Right ventricle myocardium superior (tissue), 1 donor: ENCODE measurements at regions not wholly inside any gene's neighbourhood (a gene's known extent, or its start where the extent isn't known, plus 50 kb on each side); places are given as distances from the start of the nearest gene placed in this dataset.
"Not testable (repeated sequence)": the region's sequence is repeated elsewhere in the genome, so short reads cannot be mapped to it uniquely, and the experiment has no call there.

Experiments
- ATAC-seq: fragments of 200-7000 bp; cut with Tn5 transposase; one replicate; pipeline ENCODE4 v1.9.1; 2020; ENCODE audit warnings: mild to moderate bottlenecking; ENCODE audit not compliant: poor library complexity
- DNase-seq: peaks from one replicate; pipeline ENCODE4 v3.0.0-alpha.2; 2020
- intact Hi-C: fragments of 100-400 bp; cut with DNase I; formaldehyde crosslinking; loops from one replicate; pipeline ENCODE4 v1.11.2; 2022
- donor health status: DM: no; HTN: yes; CAD: no; lungs with severe emphysema.

- ATAC-seq (no peak), DNase-seq (no peak)
- intact Hi-C loops = no loop called here
Measured at GRCh38 chr5:68659881-68660280, 433.9 kb upstream of the SLC30A5 start.

GRCh38 chr5:68661237-68661636 is 432.6 kb upstream of the SLC30A5 start:
- DNase-seq (no peak), ATAC-seq (no peak)
- intact Hi-C loops = no loop called here

DNA sequence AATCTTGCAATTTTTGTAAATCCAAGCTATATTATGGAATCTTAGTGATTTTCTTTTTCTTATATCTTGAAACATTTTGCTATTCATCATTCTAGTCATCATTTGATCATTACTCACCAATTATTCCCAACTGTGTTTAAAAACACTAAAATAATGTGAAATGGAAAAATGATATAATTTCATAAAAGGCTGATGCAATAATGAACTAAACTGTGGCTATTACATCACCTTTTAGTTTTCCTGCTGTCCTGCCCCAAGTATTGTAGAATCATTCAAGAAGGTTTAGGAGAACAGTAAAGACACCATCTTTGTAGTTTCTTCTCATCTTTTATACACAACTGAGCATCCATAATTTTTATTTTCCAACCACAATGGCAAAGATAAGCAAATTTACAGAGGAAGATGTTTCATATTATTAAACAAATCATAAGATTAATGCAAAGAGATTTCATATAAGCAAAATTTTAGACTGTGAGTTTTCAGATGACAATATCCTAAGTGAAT is 431.0 kb upstream of the SLC30A5 start:
- no peak for ATAC-seq
- intact Hi-C loops = no loop called here
- DNase-seq = no peak

DNA sequence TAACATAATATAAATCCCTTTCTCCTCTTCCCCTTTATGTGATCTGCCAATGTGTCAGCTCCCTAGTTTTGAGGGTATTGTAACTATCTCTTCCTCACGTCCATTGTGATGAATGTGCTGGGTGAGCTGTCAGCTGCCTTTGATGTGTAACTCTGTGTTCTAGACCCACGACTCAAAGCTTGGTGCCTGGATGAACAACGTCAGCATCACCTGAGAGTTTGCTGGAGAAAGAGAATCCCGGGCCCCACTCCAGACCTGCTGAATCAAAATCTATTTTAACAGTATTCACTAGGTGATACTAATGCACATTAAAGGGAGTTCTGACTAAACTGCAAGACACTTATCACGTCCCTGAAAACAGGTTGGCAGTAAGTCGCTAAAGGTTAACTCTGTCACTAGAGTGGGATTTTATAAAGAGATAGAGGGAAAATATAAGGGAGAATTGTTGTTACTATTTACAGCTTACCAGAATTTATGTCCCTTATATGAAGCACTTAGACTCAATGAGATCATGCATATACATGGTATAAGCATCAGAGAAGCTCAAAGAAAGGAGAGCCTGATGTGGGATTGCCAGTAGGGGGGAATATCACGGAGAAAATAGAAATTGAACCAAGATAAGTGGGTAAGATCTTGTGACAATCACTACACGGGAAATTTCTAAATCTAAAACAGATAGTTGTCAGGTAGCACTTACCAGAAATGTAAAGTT is 423.8 kb upstream of the SLC30A5 start:
- no peak for ATAC-seq
- no peak for DNase-seq
- intact Hi-C loops = no loop called here

GRCh38 chr5:68673106-68673822 is 420.6 kb upstream of the SLC30A5 start:
- ATAC-seq (no peak), DNase-seq (no peak)
- intact Hi-C loops = no loop called here

DNA sequence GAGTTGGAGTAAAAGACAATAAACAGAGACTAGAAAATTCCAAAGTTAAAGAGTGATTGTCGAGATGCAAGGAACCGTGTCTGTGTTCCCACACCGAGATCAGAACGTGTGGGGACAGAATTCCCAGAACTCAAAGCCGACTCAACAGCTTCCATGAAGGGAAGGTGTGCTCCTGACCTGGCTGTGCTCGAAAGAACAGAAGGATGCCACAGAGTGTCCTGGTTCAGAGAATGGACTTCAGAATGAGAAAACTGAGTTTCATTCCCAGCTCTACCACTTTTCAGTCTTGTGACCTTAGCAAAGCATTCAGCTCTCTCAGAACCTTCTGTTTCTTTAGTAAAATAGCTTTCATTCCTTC is 420.0 kb upstream of the SLC30A5 start:
- no peak for DNase-seq
- intact Hi-C loops = no loop called here
- no peak for ATAC-seq

DNA sequence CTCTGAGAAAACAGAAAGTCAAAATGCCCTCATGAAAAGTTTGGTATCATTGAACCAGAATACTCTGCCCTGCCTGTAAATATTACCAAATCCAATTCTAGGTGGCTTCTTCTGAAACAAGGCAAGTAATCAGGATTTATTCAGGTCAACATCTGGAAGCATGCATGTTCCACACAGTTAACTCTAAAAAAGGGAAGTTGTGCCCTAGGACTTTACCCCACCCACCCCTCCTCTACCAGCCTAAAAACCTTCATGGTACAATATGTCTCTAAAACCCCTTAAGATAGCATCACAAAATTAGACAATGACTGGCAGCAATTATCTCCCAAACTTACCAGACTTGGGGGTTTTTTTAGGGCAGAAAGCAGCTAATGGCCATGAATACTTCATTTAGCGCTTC is 414.8 kb upstream of the SLC30A5 start:
- ATAC-seq = no peak
- intact Hi-C loops = no loop called here

DNA sequence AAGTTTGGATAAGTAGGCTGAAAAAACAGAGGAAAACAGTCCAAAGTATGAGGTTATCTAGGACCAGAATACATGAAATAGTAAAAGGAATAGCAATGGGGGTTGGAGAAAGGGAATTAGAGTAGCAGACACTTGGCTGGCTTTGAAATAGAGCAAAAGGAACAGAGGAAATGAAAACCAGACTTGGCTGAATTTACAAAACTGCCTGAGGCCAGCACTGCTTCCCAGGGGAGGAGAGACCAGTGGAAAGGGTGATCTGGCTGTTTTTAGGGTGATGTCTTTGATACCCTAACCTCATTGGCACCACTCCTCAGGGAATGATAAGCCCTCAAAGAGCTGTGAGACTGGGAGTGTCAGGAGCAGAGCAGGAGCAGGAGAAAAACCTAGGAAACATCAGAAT is 413.4 kb upstream of the SLC30A5 start:
- intact Hi-C loops = no loop called here
- DNase-seq (no peak), ATAC-seq (peak; percentile 38)

More for the DNA sequence above, 414.8 kb upstream of the SLC30A5 start:
- DNase-seq = no peak

DNA sequence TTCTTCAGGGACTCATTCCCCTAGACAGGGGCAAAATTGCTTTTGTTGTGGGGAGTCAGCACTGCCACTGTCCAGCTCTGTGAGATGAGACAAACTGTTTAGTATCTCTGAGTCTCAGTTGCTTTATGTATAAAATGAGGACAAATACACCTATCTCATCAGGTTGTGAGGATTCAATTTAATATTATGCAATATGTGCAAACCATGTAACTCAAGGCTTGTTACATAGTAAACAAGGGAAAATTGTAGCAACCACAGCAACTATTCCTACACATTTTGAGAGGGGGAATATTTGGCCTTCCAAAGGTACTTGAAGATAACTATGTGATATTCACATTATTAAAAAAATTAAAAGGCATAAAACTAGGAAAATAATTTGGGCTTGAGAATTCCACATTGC is 411.9 kb upstream of the SLC30A5 start:
- intact Hi-C loops = no loop called here
- DNase-seq (no peak), ATAC-seq (no peak)

GRCh38 chr5:68682400-68683160 is 411.2 kb upstream of the SLC30A5 start:
- ATAC-seq = no peak
- no peak for DNase-seq
- intact Hi-C loops = no loop called here

- DNase-seq = no peak
- intact Hi-C loops = no loop called here
- peak; percentile 48 for ATAC-seq
Measured at GRCh38 chr5:68683632-68684036, 410.2 kb upstream of the SLC30A5 start.

DNA sequence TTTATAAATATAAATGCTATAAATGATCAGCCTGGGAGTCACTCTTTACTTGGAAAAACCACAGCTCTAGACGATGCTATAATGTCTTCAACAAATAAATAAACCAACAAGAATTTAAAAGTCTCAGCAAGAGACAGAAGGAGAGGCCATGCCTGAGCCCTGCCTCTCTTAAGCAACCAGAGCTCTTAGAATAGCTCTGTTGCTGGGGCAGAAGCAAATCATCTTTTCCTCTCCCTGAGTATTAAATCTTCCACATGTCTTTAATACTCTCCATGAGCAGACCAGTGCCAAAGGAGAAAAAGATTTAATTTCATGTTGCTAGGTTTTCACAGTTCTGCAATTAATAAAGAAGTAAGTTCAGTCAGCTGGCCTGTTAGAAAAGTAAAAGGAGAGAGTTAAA is 408.0 kb upstream of the SLC30A5 start:
- DNase-seq (no peak), ATAC-seq (no peak)
- intact Hi-C loops = no loop called here

GRCh38 chr5:68688547-68688946 is 405.3 kb upstream of the SLC30A5 start:
- no peak for ATAC-seq
- no peak for DNase-seq
- intact Hi-C loops = no loop called here

DNA sequence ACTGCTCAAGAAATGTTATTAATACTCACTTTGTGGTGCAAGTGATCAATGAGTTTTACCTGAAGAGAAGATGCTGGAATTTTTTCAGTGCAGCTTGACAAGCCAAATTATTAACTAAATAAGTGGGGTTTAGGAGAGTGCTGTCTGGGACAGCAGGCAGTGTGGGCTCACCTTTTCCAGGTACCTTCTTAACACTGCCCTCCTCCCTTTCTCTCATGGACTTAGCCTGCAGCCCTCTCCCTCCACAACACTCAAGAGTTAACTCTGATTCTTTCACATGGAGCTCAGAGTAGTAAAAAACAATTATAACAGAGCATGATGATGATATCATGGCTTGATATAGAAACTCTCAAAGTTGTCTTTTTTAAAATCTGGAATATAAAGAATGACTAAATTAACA is 404.8 kb upstream of the SLC30A5 start:
- no peak for DNase-seq
- intact Hi-C loops = no loop called here
- ATAC-seq = no peak

- not testable (repeated sequence) for DNase-seq
Measured at GRCh38 chr5:68691874-68692273, 401.9 kb upstream of the SLC30A5 start.

GRCh38 chr5:68698025-68698940 is 395.5 kb upstream of the SLC30A5 start:
- intact Hi-C loops = no loop called here
- ATAC-seq = no peak
- DNase-seq = no peak

More at GRCh38 chr5:68691874-68692273, 401.9 kb upstream of the SLC30A5 start:
- intact Hi-C loops, ATAC-seq: not testable (repeated sequence)

DNA sequence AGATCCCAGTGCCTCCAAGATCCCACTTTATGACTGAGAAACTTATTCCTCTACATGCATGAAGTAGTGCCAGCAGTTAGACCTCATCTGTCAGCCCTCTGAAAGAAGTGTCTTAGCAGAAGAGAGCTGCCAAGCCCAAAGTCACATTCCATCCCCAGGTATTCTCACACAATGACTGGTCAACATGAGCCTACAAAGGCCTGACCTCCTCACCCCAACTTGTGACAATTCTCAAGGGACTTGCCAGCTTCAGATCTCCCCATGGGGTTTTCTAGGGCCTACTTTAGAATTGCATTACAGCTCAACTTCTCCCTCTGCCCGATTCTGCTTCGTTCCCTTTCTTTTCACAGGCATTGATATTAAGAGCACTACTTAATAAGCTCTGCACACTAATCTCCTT is 393.8 kb upstream of the SLC30A5 start:
- ATAC-seq (no peak), DNase-seq (no peak)
- intact Hi-C loops = no loop called here

DNA sequence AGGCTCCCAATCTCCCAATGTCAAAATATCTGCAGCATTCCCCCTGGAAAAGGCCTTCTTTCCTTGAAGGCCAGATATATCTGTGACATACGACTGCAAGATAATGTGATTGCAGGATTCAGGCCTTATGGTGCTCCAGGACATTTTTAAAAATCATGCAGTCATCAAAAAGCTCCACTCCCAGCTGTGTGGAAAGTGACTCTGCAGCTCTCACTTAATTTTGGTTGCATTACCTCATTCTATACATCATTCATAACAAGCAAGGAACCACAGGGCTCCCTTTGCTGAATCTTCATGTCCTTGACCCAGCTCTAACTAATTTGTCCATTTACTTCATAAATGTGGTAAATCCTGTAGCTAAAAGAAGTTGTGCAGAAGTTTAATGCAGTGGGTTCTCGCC is 386.2 kb upstream of the SLC30A5 start:
- no peak for ATAC-seq
- DNase-seq = no peak
- intact Hi-C loops = no loop called here
